ENCODE measurements at regions not wholly inside any gene's neighbourhood (a gene's known extent, or its start where the extent isn't known, plus 50 kb on each side); places are given as distances from the start of the nearest gene placed in this dataset.

DNA sequence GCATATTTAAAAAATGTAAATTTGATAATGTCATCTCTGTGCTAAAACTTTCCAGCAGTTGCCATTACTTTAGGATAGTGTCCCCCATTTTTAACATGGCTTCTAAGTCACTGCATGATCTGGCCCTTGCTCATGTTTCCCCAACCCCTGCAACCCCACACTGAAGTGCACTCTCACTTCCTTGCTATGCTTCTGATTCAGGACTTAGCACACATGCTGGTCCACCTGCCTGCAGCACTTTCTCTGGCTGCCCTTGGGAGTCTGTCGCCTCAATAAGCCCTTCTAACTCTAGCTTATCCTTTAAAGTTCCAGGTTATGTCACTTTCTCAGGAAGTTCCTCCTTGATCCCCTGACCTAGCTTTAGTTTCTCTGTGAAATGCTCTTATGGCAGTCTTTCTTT lies 241.0 kb downstream of the POSTN start:
- no peaks in the 10 kb centered on the region for H3K9me2 ChIP-seq (replicated peaks; ENCODE audit: insufficient read depth)

DNA sequence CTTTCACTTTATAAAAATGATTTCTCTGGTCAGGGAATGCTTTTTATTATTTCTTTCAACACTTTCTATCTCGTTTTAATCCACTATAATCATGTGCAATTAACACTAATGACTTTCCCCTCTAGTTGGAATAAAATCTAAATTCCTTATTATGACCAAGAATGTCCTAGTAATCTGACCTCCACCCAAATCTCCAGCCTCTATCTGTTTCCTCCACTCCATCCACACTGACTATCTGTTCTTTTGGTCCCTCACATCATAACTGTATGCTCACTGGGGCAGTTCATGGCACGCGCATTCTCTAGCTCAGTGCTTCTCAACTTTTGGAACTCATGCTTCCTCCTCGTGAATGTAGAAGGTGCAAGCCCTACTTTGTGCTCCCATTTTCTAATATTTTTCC lies 244.7 kb downstream of the POSTN start:
- H3K9me3 ChIP-seq (ENCODE audit: low read depth), result no peaks in the 10 kb centered on the region
- no peak for DNase-seq (ENCODE audit: low spot score)
- H4K20me1 ChIP-seq (ENCODE audit: insufficient read depth, poor library complexity, severe bottlenecking), result no peaks in the 10 kb centered on the region
- H3K79me2 ChIP-seq, result no peaks in the 10 kb centered on the region
- TF ChIP-seq EZH2 (IDR thresholded peaks at IDR 0.05; ENCODE audit: borderline replicate concordance) (no peak), EZH2phosphoT487 (IDR thresholded peaks at IDR 0.05; ENCODE audit: low read depth, severe bottlenecking, unreplicated experiment) (no peak)
- TF ChIP-seq, protein P1, sequence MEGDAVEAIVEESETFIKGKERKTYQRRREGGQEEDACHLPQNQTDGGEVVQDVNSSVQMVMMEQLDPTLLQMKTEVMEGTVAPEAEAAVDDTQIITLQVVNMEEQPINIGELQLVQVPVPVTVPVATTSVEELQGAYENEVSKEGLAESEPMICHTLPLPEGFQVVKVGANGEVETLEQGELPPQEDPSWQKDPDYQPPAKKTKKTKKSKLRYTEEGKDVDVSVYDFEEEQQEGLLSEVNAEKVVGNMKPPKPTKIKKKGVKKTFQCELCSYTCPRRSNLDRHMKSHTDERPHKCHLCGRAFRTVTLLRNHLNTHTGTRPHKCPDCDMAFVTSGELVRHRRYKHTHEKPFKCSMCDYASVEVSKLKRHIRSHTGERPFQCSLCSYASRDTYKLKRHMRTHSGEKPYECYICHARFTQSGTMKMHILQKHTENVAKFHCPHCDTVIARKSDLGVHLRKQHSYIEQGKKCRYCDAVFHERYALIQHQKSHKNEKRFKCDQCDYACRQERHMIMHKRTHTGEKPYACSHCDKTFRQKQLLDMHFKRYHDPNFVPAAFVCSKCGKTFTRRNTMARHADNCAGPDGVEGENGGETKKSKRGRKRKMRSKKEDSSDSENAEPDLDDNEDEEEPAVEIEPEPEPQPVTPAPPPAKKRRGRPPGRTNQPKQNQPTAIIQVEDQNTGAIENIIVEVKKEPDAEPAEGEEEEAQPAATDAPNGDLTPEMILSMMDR (IDR thresholded peaks at IDR 0.05; ENCODE audit: poor library complexity), result no peak
- no peaks in the 10 kb centered on the region for H3K4me1 ChIP-seq (ENCODE audit: insufficient read depth)
- no peak overlapping the region for H2AFZ ChIP-seq
- no peak overlapping the region for H3K4me3 ChIP-seq
- no peak overlapping the region for H3K27ac ChIP-seq
- no peaks in the 10 kb centered on the region for H3K9me2 ChIP-seq (replicated peaks; ENCODE audit: insufficient read depth)
- H3K36me3 ChIP-seq (replicated peaks; ENCODE audit: insufficient read depth, low read depth), result no peaks in the 10 kb centered on the region
- no peaks in the 10 kb centered on the region for H3K27me3 ChIP-seq
- no peak overlapping the region for H3K4me2 ChIP-seq
- WGBS (ENCODE audit: low lambda C conversion rate, missing lambda C conversion rate), result 95% methylated on average over 4 of the region's 4 CpGs

More for the DNA sequence above, 241.0 kb downstream of the POSTN start:
- Histone ChIP-seq H3K9me3 (ENCODE audit: low read depth) (no peaks in the 10 kb centered on the region), H3K4me2 (no peak overlapping the region), H4K20me1 (ENCODE audit: insufficient read depth, poor library complexity, severe bottlenecking) (no peaks in the 10 kb centered on the region), H3K4me1 (ENCODE audit: insufficient read depth) (no peaks in the 10 kb centered on the region), H3K27me3 (no peaks in the 10 kb centered on the region), H3K36me3 (replicated peaks; ENCODE audit: insufficient read depth, low read depth) (no peaks in the 10 kb centered on the region), H2AFZ (no peak overlapping the region), H3K27ac (no peak overlapping the region), H3K79me2 (no peaks in the 10 kb centered on the region), H3K4me3 (no peak overlapping the region)
- DNase-seq (ENCODE audit: low spot score), result no peak
- TF ChIP-seq EZH2 (IDR thresholded peaks at IDR 0.05; ENCODE audit: borderline replicate concordance), result no peak
- TF ChIP-seq, protein P1 (IDR thresholded peaks at IDR 0.05; ENCODE audit: poor library complexity), result no peak
- no peak for TF ChIP-seq EZH2phosphoT487 (IDR thresholded peaks at IDR 0.05; ENCODE audit: low read depth, severe bottlenecking, unreplicated experiment)
- WGBS (ENCODE audit: low lambda C conversion rate, missing lambda C conversion rate), result 88% methylated on average over 1 of the region's 1 CpG

DNA sequence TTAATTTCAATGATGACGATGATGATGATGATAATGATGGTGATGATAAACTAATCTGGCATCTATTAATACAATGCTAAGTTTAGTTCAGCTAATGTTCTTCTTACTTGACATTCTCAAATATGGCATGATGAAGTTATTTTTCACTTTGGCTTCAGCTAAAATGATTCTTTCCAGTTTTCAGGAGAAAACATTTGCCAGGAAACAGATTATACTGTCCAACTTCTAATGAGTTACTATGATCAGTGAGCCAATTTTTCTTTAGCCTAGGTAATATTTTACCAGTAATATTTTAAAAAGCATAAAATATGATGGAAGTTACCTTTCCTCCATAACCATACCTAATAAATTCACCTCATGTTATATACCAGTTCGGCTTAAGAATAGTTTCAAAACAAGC lies 245.7 kb upstream of the CSNK1A1L start:
- 96% methylated on average over 2 of the region's 2 CpGs for WGBS (ENCODE audit: low lambda C conversion rate, missing lambda C conversion rate)
- no peak overlapping the region for H3K4me2 ChIP-seq
- no peaks in the 10 kb centered on the region for H4K20me1 ChIP-seq (ENCODE audit: insufficient read depth, poor library complexity, severe bottlenecking)
- no peaks in the 10 kb centered on the region for H3K9me2 ChIP-seq (replicated peaks; ENCODE audit: insufficient read depth)
- no peak for DNase-seq (ENCODE audit: low spot score)
- no peaks in the 10 kb centered on the region for H3K9me3 ChIP-seq (ENCODE audit: low read depth)
- no peak overlapping the region for H3K4me3 ChIP-seq
- H3K36me3 ChIP-seq (replicated peaks; ENCODE audit: insufficient read depth, low read depth), result no peaks in the 10 kb centered on the region
- H3K27ac ChIP-seq, result no peak overlapping the region
- no peak for TF ChIP-seq EZH2 (IDR thresholded peaks at IDR 0.05; ENCODE audit: borderline replicate concordance)
- TF ChIP-seq, protein P1 (IDR thresholded peaks at IDR 0.05; ENCODE audit: poor library complexity), result no peak
- no peaks in the 10 kb centered on the region for H3K27me3 ChIP-seq
- H2AFZ ChIP-seq, result no peak overlapping the region
- no peaks in the 10 kb centered on the region for H3K4me1 ChIP-seq (ENCODE audit: insufficient read depth)
- no peaks in the 10 kb centered on the region for H3K79me2 ChIP-seq

DNA sequence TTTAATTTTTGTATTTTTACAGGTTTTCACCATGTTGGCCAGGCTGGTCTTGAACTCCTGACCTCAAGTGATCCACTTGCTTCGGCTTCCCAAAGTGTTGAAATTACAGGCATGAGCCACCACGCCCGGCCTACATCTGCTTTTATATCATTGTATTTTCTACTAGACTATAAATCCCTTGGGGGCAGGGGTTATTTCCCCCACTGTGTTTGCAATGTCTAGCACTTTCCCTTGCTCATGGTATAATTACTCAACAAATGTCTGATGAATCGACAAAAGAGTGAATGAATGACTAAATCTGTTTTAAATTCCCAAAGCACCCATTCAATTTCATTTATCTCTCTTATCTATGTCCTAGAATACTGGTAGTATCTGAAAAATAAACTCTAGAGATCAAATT lies 244.5 kb upstream of the CSNK1A1L start:
- Histone ChIP-seq H3K36me3 (replicated peaks; ENCODE audit: insufficient read depth, low read depth) (no peaks in the 10 kb centered on the region), H3K27me3 (no peaks in the 10 kb centered on the region), H3K79me2 (no peaks in the 10 kb centered on the region), H3K4me1 (ENCODE audit: insufficient read depth) (peaks cover 4% of the 10 kb centered on the region), H3K4me3 (no peak overlapping the region), H4K20me1 (ENCODE audit: insufficient read depth, poor library complexity, severe bottlenecking) (no peaks in the 10 kb centered on the region), H3K9me2 (replicated peaks; ENCODE audit: insufficient read depth) (no peaks in the 10 kb centered on the region), H2AFZ (no peak overlapping the region), H3K9me3 (ENCODE audit: low read depth) (no peaks in the 10 kb centered on the region), H3K27ac (no peak overlapping the region), H3K4me2 (no peak overlapping the region)
- DNase-seq (ENCODE audit: low spot score), result no peak
- TF ChIP-seq EZH2phosphoT487 (IDR thresholded peaks at IDR 0.05; ENCODE audit: low read depth, severe bottlenecking, unreplicated experiment) (no peak), EZH2 (IDR thresholded peaks at IDR 0.05; ENCODE audit: borderline replicate concordance) (no peak)
- TF ChIP-seq, protein P1 (IDR thresholded peaks at IDR 0.05; ENCODE audit: poor library complexity), result no peak
- 91% methylated on average over 4 of the region's 4 CpGs for WGBS (ENCODE audit: low lambda C conversion rate, missing lambda C conversion rate)

All from hepatocyte (in vitro differentiated cells).